ENCODE measurements at regions not wholly inside any gene's neighbourhood (a gene's known extent, or its start where the extent isn't known, plus 50 kb on each side); places are given as distances from the start of the nearest gene placed in this dataset.

DNA sequence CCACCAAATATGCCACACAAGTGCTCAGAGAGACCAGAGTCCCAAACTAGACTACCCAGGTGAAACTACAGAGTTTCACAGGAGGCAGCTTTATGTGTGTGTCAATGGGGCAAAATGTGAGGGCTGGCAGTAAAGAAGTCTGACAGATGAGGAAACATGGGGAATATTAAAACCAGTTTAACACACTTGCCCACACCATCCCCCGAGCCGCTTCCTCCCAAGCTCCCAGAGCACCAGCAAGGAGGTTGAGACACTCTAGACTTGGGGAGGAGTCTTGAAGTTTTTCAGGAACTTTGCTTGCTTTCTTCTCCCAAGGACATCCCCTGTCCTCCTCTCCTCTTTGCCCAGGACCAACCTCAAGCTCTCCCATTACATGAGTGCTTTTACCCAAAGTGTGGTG is 94.7 kb upstream of the SPRY1 start:
- dilution Hi-C loops (cut with HindIII; ENCODE audit: low sequenced_read_pairs, unreplicated experiment): no loop called here
- H3K4ac ChIP-seq (ENCODE audit: low read depth, low read length): no peak overlapping the region

More for the DNA sequence above, 94.7 kb upstream of the SPRY1 start:
- no peak overlapping the region for H3K9ac ChIP-seq (ENCODE audit: low read depth, low read length)
- H2BK5ac ChIP-seq (ENCODE audit: low read depth, low read length, poor library complexity, severe bottlenecking): no peak overlapping the region
- H4K20me1 ChIP-seq (ENCODE audit: insufficient read depth, low read length): no peaks in the 10 kb centered on the region
- in situ Hi-C loops (cut with MboI; ENCODE audit: low sequenced_read_pairs): no loop called here
- H2AK5ac ChIP-seq (ENCODE audit: low read depth, low read length): no peak overlapping the region
- H2BK120ac ChIP-seq (ENCODE audit: low read depth, low read length): no peak overlapping the region
- no peak overlapping the region for H3K27ac ChIP-seq (ENCODE audit: insufficient read depth, low read length)
- H3K4me1 ChIP-seq (ENCODE audit: control insufficient read depth, insufficient read depth, low read length): peaks cover 4% of the 10 kb centered on the region; the same call in 1 of the 2 replicates
- no peak overlapping the region for H4K8ac ChIP-seq (ENCODE audit: low read depth in 2 of 2, low read length in 2 of 2)
- H3K79me1 ChIP-seq (ENCODE audit: low read depth in 1 of 2, low read length in 2 of 2): no peaks in the 10 kb centered on the region
- no peaks in the 10 kb centered on the region for H3K36me3 ChIP-seq (ENCODE audit: control insufficient read depth, insufficient read depth, low read length)
- no peaks in the 10 kb centered on the region for H3K27me3 ChIP-seq (ENCODE audit: control insufficient read depth, insufficient read depth, low read length)
- no peak overlapping the region for H3K4me2 ChIP-seq (ENCODE audit: low read depth, low read length)
- no peak overlapping the region; the same call in 1 of the 2 replicates for H4K5ac ChIP-seq (ENCODE audit: low read depth, low read length)
- H3K56ac ChIP-seq (ENCODE audit: extremely low read depth, insufficient read depth, low read length): no peak overlapping the region
- no peaks in the 10 kb centered on the region for H3K9me3 ChIP-seq (ENCODE audit: control insufficient read depth, insufficient read depth, low read length)
- no peak overlapping the region for H3K4me3 ChIP-seq (ENCODE audit: insufficient read depth, low read depth, low read length)
- intact Hi-C loops (cut with micrococcal nuclease): no loop called here
- ChIA-PET CTCF (no interaction called here), POLR2A (ENCODE audit: unreplicated experiment) (no interaction called here)
- no peak overlapping the region for H3K18ac ChIP-seq (ENCODE audit: low read depth, low read length)
- no peak overlapping the region for H3K14ac ChIP-seq (replicated peaks; ENCODE audit: low read depth, low read length)
- no peak overlapping the region for H2BK15ac ChIP-seq (ENCODE audit: low read depth, low read length)
- no CpG with 5 or more reads among the region's 2 CpGs for WGBS, 2 experiments (ENCODE audit: extremely low coverage in 2 of 2, insufficient read length in 1 of 2)
- no peak overlapping the region for H2BK20ac ChIP-seq (ENCODE audit: low read depth, low read length)
- no peak overlapping the region for H2AFZ ChIP-seq (replicated peaks; ENCODE audit: low read length, poor library complexity)
- no peak for ATAC-seq (ENCODE audit: low read depth)
- TF ChIP-seq RAD21 (IDR thresholded peaks at IDR 0.05; ENCODE audit: low read length) (no peak), RFX5 (IDR thresholded peaks at IDR 0.05; ENCODE audit: low read depth, low read length) (no peak)
- H2AK9ac ChIP-seq (replicated peaks; ENCODE audit: low read depth, low read length, poor library complexity): no peak overlapping the region
- no peak overlapping the region for H4K91ac ChIP-seq (ENCODE audit: insufficient read depth, low read depth, low read length)
- BruUV-seq (replicated peaks): no TSS peak
- no peak for DNase-seq
- H3K9me1 ChIP-seq (ENCODE audit: insufficient read depth, low read length): no peaks in the 10 kb centered on the region
- H3K23ac ChIP-seq (ENCODE audit: low read depth, low read length): no peak overlapping the region; the same call in 1 of the 2 replicates
